Epithelial cell of esophagus (primary cell): ENCODE measurements at regions not wholly inside any gene's neighbourhood (a gene's known extent, or its start where the extent isn't known, plus 50 kb on each side); places are given as distances from the start of the nearest gene placed in this dataset.
A peak's percentile ranks its signal among the peaks of the same experiment; 100 is the strongest.

Experiments used
- DNase-seq: peaks from one replicate; pipeline ENCODE4 v3.0.0; 2010; ENCODE audit warnings: low read depth
- H3K4me3 ChIP-seq: 2 replicates; pipeline ENCODE4 v1.5.1; 2011; ENCODE audit warnings: mild to moderate bottlenecking, low read length, control low read depth
- TF ChIP-seq, protein P1 (sequence below): IDR thresholded peaks from 2 replicates; pipeline ENCODE4 v1.5.1; 2011; ENCODE audit warnings: low read depth, mild to moderate bottlenecking, low read length, control low read depth, inconsistent platforms; ENCODE audit not compliant: insufficient read depth; ENCODE audit errors: missing control alignments

DNA sequence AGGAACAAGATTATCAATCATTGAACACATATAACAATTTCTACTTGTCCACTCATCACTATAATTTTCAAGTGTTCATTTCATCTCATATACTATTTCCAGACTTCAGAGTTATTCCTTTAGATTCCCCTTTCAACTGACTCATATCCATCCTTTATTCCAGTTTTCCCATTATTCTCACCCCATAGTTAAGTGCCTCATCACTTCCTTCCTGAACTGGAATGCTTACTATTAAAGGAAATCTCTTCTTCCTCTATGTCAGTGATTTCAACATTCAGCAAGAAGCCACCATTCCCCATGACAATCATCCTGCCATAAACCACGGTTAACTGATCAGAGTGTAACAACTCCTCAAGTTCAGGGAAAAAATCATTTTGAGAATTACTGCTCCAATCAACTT is 198.9 kb downstream of the FBXO8 start:
- no peak for DNase-seq
- TF ChIP-seq, protein P1, sequence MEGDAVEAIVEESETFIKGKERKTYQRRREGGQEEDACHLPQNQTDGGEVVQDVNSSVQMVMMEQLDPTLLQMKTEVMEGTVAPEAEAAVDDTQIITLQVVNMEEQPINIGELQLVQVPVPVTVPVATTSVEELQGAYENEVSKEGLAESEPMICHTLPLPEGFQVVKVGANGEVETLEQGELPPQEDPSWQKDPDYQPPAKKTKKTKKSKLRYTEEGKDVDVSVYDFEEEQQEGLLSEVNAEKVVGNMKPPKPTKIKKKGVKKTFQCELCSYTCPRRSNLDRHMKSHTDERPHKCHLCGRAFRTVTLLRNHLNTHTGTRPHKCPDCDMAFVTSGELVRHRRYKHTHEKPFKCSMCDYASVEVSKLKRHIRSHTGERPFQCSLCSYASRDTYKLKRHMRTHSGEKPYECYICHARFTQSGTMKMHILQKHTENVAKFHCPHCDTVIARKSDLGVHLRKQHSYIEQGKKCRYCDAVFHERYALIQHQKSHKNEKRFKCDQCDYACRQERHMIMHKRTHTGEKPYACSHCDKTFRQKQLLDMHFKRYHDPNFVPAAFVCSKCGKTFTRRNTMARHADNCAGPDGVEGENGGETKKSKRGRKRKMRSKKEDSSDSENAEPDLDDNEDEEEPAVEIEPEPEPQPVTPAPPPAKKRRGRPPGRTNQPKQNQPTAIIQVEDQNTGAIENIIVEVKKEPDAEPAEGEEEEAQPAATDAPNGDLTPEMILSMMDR, result no peak
- no peak overlapping the region for H3K4me3 ChIP-seq

GRCh38 chr4:174080361-174080760 is 203.1 kb downstream of the FBXO8 start:
- DNase-seq, result peak; percentile 29
- H3K4me3 ChIP-seq, result no peak overlapping the region
- TF ChIP-seq, protein P1, result no peak

DNA sequence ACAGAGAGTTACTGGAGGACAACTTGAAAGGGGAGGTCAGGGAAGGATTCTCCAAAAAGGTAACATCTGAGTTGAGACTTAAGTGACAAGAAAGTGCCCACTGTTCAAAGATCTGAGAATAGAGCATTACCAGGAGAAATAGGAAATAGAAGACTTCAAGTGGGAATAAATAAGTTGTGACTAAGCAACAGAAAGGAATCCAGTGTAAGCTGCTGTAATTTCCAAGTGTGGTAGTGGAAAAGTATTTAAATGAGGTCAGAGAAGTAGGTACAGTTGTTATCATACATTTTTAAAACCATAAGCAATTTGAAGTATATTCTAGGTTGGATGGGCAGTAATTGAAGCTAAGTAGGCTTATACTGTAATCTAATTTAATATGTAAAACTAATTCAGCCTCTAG is 211.9 kb downstream of the FBXO8 start:
- DNase-seq, result no peak
- no peak overlapping the region for H3K4me3 ChIP-seq
- TF ChIP-seq, protein P1, result no peak

- TF ChIP-seq, protein P1, result no peak
- no peak for DNase-seq
- no peak overlapping the region for H3K4me3 ChIP-seq
Observed at GRCh38 chr4:174069848-174070330, 213.6 kb downstream of the FBXO8 start.

- TF ChIP-seq, protein P1, result no peak
- DNase-seq, result no peak
Observed at GRCh38 chr4:174066611-174067205, 216.8 kb downstream of the FBXO8 start.

DNA sequence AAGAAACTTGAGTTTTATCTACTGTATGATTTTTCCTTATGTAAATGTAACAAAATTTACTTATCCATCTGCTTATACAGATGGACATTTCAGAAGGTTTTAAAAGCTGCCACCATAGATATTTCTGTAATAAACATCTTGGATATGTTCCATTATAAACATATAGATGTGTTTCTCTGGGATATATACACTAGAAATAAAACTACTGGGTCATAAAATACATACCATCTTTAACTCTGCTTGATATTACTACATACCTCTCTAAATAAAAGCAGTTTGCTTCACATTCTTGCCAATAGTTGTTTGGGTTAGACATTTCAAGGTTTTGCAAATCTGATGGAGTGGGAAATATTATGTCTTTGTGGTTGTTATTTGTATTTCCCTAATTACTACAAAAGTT is 220.6 kb downstream of the FBXO8 start:
- DNase-seq, result no peak
- TF ChIP-seq, protein P1, result no peak
- no peak overlapping the region for H3K4me3 ChIP-seq

More at GRCh38 chr4:174066611-174067205, 216.8 kb downstream of the FBXO8 start:
- no peak overlapping the region for H3K4me3 ChIP-seq

DNA sequence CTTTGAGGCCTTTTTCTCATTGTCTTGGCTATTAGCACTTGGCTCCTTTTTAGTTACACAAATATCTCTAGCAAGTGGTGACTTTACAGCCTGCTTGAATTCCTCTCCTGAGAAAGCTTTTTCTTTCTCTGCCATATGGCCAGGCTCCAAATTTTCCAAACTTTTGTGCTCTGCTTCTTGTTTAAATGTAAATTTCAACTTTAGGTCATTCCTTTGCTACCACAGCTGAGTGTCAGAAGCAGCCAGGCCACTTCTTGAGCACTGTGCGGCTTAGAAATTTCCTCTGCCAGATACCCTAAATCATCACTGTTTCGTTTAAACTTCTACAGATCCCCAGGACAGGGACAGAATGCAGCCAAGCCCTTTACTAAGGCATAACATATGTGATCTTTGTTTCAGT is 222.4 kb downstream of the FBXO8 start:
- no peak for DNase-seq
- TF ChIP-seq, protein P1, result no peak
- H3K4me3 ChIP-seq, result no peak overlapping the region
